ENCODE measurements at regions not wholly inside any gene's neighbourhood (a gene's known extent, or its start where the extent isn't known, plus 50 kb on each side); places are given as distances from the start of the nearest gene placed in this dataset.

GRCh38 chr5:66529182-66529581 is 67.0 kb upstream of the MAST4 start:
- intact Hi-C loops (cut with DNase I): no loop called here
- DNase-seq: no peak

GRCh38 chr5:66529704-66530103 is 66.5 kb upstream of the MAST4 start:
- intact Hi-C loops (cut with DNase I): no loop called here
- DNase-seq: no peak

- intact Hi-C loops (cut with DNase I): no loop called here
- DNase-seq: no peak
Observed at GRCh38 chr5:66538126-66538525, 58.1 kb upstream of the MAST4 start.

- intact Hi-C loops (cut with DNase I): no loop called here
- DNase-seq: no peak
Observed at GRCh38 chr5:66538531-66538930, 57.7 kb upstream of the MAST4 start.

GRCh38 chr5:66540078-66540477 is 56.1 kb upstream of the MAST4 start:
- intact Hi-C loops (cut with DNase I): no loop called here
- no peak for DNase-seq

GRCh38 chr5:66542711-66543110 is 53.5 kb upstream of the MAST4 start:
- DNase-seq: no peak
- intact Hi-C loops (cut with DNase I): no loop called here

All from posterior cingulate gyrus (tissue), 11 donors.